ENCODE measurements at regions not wholly inside any gene's neighbourhood (a gene's known extent, or its start where the extent isn't known, plus 50 kb on each side); places are given as distances from the start of the nearest gene placed in this dataset.

DNA sequence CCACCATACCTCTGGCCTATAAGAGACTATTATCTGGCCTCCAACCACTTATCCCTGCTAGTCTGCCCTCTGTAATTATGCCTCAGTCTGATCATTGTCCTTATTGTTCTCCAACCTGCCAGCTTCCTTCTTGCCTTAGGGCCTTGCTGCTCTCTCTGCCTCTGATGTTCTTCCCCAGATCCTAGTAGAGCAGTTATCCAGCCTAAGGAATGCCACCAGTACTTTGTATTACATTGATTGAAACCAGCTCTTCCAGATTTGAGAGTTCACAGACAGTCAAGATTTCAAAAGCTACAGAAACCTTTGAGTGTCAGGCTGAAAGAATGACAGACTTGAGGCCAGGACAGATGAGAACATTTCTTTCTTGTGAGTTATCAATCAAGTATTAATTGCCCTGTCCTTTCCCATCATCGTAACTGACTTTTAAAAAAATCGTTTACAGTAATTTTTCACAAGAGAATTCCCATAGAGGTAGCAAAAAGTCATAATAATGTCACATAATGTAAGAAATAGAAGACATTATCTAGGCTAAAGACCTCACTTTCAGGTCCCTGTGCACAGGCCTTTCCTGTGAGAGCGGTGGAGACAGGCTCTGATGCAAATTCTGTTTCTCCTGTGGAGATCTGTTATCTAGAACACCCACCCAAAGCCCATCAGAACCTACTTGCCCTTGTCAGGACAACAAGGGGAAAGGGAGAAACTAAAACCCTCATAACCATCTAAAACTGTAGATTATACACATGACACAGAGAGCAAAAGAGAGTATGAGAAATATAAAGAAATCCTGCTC, 64.1 kb upstream of the GUCY1A1 start:
- H3K9ac ChIP-seq (ENCODE audit: low read depth, low read length) = no peak overlapping the region
- H3K4me1 ChIP-seq (ENCODE audit: insufficient read depth, low read length) = no peaks in the 10 kb centered on the region
- H3K27ac ChIP-seq (ENCODE audit: low read length) = no peak overlapping the region
- no peak overlapping the region for H3K4me3 ChIP-seq (ENCODE audit: low read length)
- H3K9me3 ChIP-seq (ENCODE audit: insufficient read depth, low read depth, low read length) = no peaks in the 10 kb centered on the region
- H3K36me3 ChIP-seq (ENCODE audit: insufficient read depth, low read depth, low read length) = no peaks in the 10 kb centered on the region
- no peaks in the 10 kb centered on the region for H3K27me3 ChIP-seq (ENCODE audit: insufficient read depth, low read length)

DNA sequence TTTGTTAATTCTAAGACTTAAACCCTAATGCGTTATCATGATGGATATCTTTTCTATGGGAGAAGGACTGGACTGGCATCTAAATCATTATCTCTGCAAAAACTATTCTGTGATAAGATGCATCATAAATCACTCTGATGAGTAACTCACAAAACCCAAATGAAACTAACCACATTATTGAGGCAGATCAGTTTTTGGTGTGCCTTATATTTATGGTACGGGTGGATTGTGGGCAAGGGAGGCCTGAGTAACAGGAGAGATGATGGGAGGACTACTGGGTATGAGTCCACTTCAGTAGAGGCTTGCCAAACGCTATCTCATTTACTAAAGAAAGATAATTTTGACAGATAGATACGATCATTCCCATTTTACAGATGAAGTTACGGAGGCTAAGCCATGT, 66.4 kb upstream of the GUCY1A1 start:
- no peak overlapping the region for H3K9ac ChIP-seq (ENCODE audit: low read depth, low read length)
- H3K9me3 ChIP-seq (ENCODE audit: insufficient read depth, low read depth, low read length) = no peaks in the 10 kb centered on the region
- no peaks in the 10 kb centered on the region for H3K4me1 ChIP-seq (ENCODE audit: insufficient read depth, low read length)
- H3K4me3 ChIP-seq (ENCODE audit: low read length) = no peak overlapping the region
- no peak overlapping the region for H3K27ac ChIP-seq (ENCODE audit: low read length)
- no peaks in the 10 kb centered on the region for H3K27me3 ChIP-seq (ENCODE audit: insufficient read depth, low read length)
- H3K36me3 ChIP-seq (ENCODE audit: insufficient read depth, low read depth, low read length) = no peaks in the 10 kb centered on the region

DNA sequence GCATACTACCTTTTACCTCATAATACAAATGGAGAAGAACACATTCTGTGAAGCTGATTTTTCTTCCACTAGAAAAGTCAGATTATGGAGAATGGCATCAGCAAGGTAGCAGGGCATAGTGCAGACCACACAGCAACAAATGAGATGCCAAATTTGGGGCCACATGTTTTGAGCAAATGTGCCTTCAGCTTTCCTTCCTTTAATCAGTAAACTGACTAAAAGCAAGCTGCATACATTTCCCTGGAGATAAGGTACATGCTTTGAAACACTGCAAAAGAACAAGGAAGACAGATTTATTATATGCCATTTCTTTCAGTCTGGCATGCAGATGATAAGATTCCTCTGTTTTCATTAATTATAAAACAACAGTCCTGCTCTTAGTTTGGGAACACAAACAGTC, 67.1 kb upstream of the GUCY1A1 start:
- Histone ChIP-seq H3K27ac (ENCODE audit: low read length) (no peak overlapping the region), H3K4me3 (ENCODE audit: low read length) (no peak overlapping the region), H3K36me3 (ENCODE audit: insufficient read depth, low read depth, low read length) (no peaks in the 10 kb centered on the region), H3K9me3 (ENCODE audit: insufficient read depth, low read depth, low read length) (no peaks in the 10 kb centered on the region), H3K4me1 (ENCODE audit: insufficient read depth, low read length) (no peaks in the 10 kb centered on the region), H3K27me3 (ENCODE audit: insufficient read depth, low read length) (no peaks in the 10 kb centered on the region), H3K9ac (ENCODE audit: low read depth, low read length) (no peak overlapping the region)

DNA sequence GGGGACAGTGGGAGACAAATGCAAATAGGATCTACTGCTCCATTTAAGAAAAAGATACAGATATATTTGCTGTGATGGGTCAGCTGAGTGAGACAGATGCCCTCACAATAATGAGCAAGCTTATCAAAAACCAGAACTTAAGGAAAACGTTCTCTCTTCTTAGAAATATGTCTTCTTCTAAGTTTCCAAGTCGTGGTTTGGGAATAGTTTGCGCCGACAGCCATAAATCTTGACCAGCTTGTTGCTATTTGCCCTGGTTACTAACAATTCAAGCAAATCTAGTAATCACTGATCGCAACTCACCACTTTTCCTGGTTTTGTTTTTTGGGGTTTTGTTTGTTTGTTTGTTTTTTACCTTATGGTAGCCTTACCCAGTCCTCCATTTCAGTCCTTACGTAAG, 67.6 kb upstream of the GUCY1A1 start:
- no peaks in the 10 kb centered on the region for H3K36me3 ChIP-seq (ENCODE audit: insufficient read depth, low read depth, low read length)
- no peaks in the 10 kb centered on the region for H3K27me3 ChIP-seq (ENCODE audit: insufficient read depth, low read length)
- H3K9ac ChIP-seq (ENCODE audit: low read depth, low read length) = no peak overlapping the region
- H3K4me1 ChIP-seq (ENCODE audit: insufficient read depth, low read length) = no peaks in the 10 kb centered on the region
- no peaks in the 10 kb centered on the region for H3K9me3 ChIP-seq (ENCODE audit: insufficient read depth, low read depth, low read length)
- no peak overlapping the region for H3K4me3 ChIP-seq (ENCODE audit: low read length)
- no peak overlapping the region for H3K27ac ChIP-seq (ENCODE audit: low read length)

DNA sequence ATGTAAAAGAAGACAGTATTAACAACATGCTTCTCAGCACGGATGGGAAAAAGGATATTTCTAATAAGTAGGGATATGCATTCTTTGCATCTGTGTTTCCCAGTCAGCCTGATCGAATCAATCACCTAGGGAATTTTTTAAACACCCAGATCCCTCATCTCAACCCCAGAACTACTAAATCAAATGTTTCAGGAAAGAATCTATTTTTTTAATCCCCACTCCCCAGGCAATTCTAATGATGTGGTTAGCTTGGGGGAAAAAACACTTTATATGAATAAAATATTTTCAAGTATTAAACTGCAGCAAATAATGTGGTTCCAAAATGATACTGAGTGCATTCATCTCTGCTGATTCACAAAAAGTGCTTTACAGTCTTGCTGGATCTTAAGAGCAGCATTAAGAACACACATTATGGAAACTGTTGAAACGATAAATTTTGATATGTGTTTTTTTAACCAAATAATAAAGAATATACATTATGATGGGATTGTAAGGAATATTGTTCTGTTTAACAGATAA, 68.7 kb upstream of the GUCY1A1 start:
- H3K9ac ChIP-seq (ENCODE audit: low read depth, low read length) = no peak overlapping the region
- no peak overlapping the region for H3K27ac ChIP-seq (ENCODE audit: low read length)
- H3K4me1 ChIP-seq (ENCODE audit: insufficient read depth, low read length) = no peaks in the 10 kb centered on the region
- no peaks in the 10 kb centered on the region for H3K27me3 ChIP-seq (ENCODE audit: insufficient read depth, low read length)
- no peaks in the 10 kb centered on the region for H3K36me3 ChIP-seq (ENCODE audit: insufficient read depth, low read depth, low read length)
- no peak overlapping the region for H3K4me3 ChIP-seq (ENCODE audit: low read length)
- no peaks in the 10 kb centered on the region for H3K9me3 ChIP-seq (ENCODE audit: insufficient read depth, low read depth, low read length)

DNA sequence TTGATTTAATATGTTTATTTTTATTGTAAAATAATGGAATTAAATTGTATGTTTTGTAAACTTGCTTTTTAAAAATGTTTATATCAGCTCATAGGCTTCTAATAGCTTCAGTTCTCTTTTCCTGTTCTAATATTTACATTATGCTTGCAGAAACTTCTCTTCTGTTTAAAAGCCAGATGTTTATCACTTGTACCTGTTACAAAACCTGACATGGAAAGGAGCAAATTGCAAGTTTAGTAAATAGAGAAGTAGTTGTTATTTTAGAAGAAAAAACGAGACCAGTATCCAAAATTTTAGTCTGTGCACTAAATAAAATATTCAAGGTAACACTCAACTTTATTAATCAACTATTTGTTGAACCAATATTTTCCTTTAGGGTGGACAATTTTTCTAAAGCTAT, 69.4 kb upstream of the GUCY1A1 start:
- no peaks in the 10 kb centered on the region for H3K9me3 ChIP-seq (ENCODE audit: insufficient read depth, low read depth, low read length)
- no peak overlapping the region for H3K9ac ChIP-seq (ENCODE audit: low read depth, low read length)
- no peaks in the 10 kb centered on the region for H3K36me3 ChIP-seq (ENCODE audit: insufficient read depth, low read depth, low read length)
- no peak overlapping the region for H3K27ac ChIP-seq (ENCODE audit: low read length)
- no peaks in the 10 kb centered on the region for H3K27me3 ChIP-seq (ENCODE audit: insufficient read depth, low read length)
- H3K4me3 ChIP-seq (ENCODE audit: low read length) = no peak overlapping the region
- no peaks in the 10 kb centered on the region for H3K4me1 ChIP-seq (ENCODE audit: insufficient read depth, low read length)

DNA sequence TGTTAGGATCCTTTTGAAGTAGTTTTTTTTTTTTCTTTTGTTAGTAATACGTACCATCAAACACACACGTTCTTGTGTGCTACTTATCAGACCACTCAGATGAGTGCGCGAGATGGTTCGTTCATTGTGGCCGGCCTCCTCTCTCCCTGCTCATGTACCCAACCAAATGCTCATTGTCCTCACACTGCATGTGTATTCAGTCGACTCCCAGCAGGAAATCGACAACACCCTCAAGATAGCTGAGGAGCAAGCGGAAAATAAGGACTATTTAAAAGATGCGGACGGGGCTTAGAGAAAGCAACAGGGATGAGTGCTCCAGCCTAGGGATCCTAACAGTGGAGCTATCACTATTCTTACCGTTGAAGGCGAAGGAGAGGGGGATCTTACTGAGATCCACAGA, 72.9 kb upstream of the GUCY1A1 start:
- no peak overlapping the region for H3K27ac ChIP-seq (ENCODE audit: low read length)
- no peak overlapping the region for H3K9ac ChIP-seq (ENCODE audit: low read depth, low read length)
- no peaks in the 10 kb centered on the region for H3K9me3 ChIP-seq (ENCODE audit: insufficient read depth, low read depth, low read length)
- H3K4me1 ChIP-seq (ENCODE audit: insufficient read depth, low read length) = no peaks in the 10 kb centered on the region
- no peaks in the 10 kb centered on the region for H3K36me3 ChIP-seq (ENCODE audit: insufficient read depth, low read depth, low read length)
- no peak overlapping the region for H3K4me3 ChIP-seq (ENCODE audit: low read length)
- H3K27me3 ChIP-seq (ENCODE audit: insufficient read depth, low read length) = no peaks in the 10 kb centered on the region

DNA sequence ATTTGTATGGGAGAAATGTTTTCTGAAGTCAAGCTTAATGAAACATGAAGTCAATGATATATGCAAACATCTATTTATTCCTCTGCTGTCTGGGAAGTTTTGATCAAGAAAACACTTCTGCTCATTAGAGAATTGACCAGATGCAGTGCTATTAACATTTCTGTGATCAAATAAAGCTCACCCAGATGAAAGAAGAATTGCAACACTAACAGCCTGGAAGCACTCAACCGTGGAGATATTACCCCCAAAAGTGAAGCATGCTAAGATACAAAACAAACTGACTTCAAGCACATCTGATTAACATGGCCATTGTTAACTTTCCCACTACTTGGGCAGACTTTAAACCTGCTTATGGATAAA, 73.7 kb upstream of the GUCY1A1 start:
- H3K4me3 ChIP-seq (ENCODE audit: low read length) = no peak overlapping the region
- H3K27ac ChIP-seq (ENCODE audit: low read length) = no peak overlapping the region
- H3K9me3 ChIP-seq (ENCODE audit: insufficient read depth, low read depth, low read length) = no peaks in the 10 kb centered on the region
- H3K9ac ChIP-seq (ENCODE audit: low read depth, low read length) = no peak overlapping the region
- H3K4me1 ChIP-seq (ENCODE audit: insufficient read depth, low read length) = no peaks in the 10 kb centered on the region
- H3K36me3 ChIP-seq (ENCODE audit: insufficient read depth, low read depth, low read length) = no peaks in the 10 kb centered on the region
- H3K27me3 ChIP-seq (ENCODE audit: insufficient read depth, low read length) = no peaks in the 10 kb centered on the region

DNA sequence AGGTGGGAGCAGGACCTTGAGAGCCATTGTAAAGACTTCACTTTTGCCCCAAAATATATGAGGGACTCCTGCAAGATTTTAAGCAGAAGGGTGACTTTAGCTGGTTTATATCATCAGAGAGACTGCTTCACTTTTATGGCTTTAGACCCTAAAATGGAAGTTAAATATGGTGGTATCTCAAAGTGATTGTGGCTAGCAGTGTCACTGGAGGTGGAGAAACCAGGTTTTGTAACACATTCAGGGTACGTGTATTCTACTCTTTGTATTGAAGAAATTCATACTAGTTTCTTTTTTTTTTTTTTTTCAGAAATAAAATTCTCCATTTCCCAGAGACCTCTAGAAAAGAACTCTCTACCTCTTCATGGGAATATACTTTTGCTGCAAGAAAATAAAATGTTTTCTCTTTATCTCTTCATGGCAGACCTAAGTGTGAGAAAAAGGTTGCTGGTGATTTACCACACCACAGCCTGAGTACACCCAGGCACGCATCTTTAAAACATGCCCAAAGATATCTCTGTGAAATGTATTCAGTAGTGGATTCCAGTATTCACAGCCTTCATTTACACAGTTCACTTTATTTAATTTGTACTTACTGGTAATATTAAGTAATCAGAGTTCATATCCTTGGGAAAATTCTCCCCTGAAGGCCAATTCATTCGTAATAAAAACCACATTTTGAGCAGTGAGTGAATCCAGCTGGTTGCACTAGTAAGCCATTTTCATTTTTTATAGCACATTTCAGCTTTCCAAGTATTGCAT, 74.3 kb upstream of the GUCY1A1 start:
- Histone ChIP-seq H3K36me3 (ENCODE audit: insufficient read depth, low read depth, low read length) (no peaks in the 10 kb centered on the region), H3K4me1 (ENCODE audit: insufficient read depth, low read length) (no peaks in the 10 kb centered on the region), H3K27ac (ENCODE audit: low read length) (no peak overlapping the region), H3K9me3 (ENCODE audit: insufficient read depth, low read depth, low read length) (no peaks in the 10 kb centered on the region), H3K4me3 (ENCODE audit: low read length) (no peak overlapping the region), H3K9ac (ENCODE audit: low read depth, low read length) (no peak overlapping the region), H3K27me3 (ENCODE audit: insufficient read depth, low read length) (no peaks in the 10 kb centered on the region)

DNA sequence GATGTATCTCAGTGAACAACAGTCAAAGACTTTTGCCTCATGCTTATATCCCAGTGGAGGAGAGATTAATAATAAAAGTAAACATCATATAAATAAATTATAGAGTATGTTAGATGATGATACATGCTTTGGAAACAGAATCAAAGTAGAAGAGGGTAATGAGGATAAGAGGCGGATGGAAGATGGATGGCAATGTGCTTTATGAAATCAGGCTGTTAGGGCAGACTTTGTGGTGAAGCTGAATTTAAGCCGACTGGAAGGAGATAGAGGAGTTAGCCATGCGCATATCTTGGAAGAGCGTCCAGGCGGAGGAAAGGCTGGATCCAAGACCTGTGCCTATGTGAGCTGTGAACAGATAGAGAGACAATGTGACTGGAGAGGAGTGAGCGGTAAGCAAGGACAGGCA, 74.9 kb upstream of the GUCY1A1 start:
- Histone ChIP-seq H3K4me3 (ENCODE audit: low read length) (no peak overlapping the region), H3K27ac (ENCODE audit: low read length) (no peak overlapping the region), H3K4me1 (ENCODE audit: insufficient read depth, low read length) (no peaks in the 10 kb centered on the region), H3K27me3 (ENCODE audit: insufficient read depth, low read length) (no peaks in the 10 kb centered on the region), H3K36me3 (ENCODE audit: insufficient read depth, low read depth, low read length) (no peaks in the 10 kb centered on the region), H3K9me3 (ENCODE audit: insufficient read depth, low read depth, low read length) (no peaks in the 10 kb centered on the region), H3K9ac (ENCODE audit: low read depth, low read length) (no peak overlapping the region)

DNA sequence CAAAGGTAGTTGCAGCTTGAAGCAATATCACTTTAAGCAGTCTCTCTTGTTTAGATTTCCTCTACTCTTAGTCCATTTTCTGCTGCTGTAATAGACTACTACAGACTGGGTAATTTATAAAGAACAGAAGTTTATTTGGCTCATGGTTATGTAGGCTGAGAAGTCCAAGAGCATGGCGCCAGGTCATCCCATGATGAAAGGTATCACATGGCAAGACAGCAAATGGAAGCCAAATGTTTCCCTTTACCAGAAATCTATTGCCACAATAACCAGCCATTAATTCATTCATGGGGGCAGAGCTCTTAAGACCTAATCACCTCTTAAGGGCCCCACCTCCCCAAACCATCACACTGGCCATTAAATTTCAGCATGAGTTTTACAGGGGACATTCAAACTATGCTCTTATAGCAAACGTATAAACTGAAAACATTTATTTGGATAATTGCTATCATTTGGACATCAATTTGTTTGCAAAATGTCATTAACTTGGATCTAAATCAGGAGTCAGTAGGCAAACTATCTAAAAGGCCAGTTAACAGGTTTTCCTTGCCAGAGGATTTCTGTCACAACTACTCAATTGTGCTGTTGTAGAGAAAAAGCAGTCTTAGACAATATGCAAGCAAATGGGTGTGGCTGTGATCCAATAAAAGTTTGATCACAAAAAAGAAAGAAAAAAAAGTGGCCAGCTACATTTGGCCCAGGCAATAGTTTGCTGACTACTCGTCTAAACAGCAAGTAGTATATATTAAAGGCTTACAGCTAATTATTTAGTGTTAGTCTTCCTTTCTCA, 75.7 kb upstream of the GUCY1A1 start:
- H3K27me3 ChIP-seq (ENCODE audit: insufficient read depth, low read length) = no peaks in the 10 kb centered on the region
- H3K9ac ChIP-seq (ENCODE audit: low read depth, low read length) = no peak overlapping the region
- no peaks in the 10 kb centered on the region for H3K4me1 ChIP-seq (ENCODE audit: insufficient read depth, low read length)
- no peaks in the 10 kb centered on the region for H3K9me3 ChIP-seq (ENCODE audit: insufficient read depth, low read depth, low read length)
- H3K4me3 ChIP-seq (ENCODE audit: low read length) = no peak overlapping the region
- H3K36me3 ChIP-seq (ENCODE audit: insufficient read depth, low read depth, low read length) = no peaks in the 10 kb centered on the region
- H3K27ac ChIP-seq (ENCODE audit: low read length) = no peak overlapping the region
